Calu3 (cell line): ENCODE measurements at regions not wholly inside any gene's neighbourhood (a gene's known extent, or its start where the extent isn't known, plus 50 kb on each side); places are given as distances from the start of the nearest gene placed in this dataset.

Experiments
- BruUV-seq: library from RNA; stranded (reverse); fragments of 400-500 nt; replicated peaks from 2 replicates; lab custom pipeline; 2021; lab: Mats Ljungman, UMichigan
- CTCF ChIA-PET: fragments of 300-600 bp; sonication (Branson Sonifier 250); formaldehyde crosslinking; loops from one replicate; lab custom pipeline; 2022; ENCODE audit warnings: antibody characterized with exemption; lab: Charles Lee
- DNase-seq: peaks from one replicate; pipeline ENCODE4 v3.0.0; 2022
- H3K27ac Mint-ChIP-seq: one replicate; pipeline ENCODE4 v1.8.0; 2022; ENCODE audit warnings: mixed read lengths; ENCODE audit not compliant: unreplicated experiment
- H3K27me3 Mint-ChIP-seq: one replicate; pipeline ENCODE4 v1.8.0; 2022; ENCODE audit warnings: mixed read lengths; ENCODE audit not compliant: unreplicated experiment
- H3K36me3 Mint-ChIP-seq: one replicate; pipeline ENCODE4 v1.8.0; 2022; ENCODE audit warnings: mild to moderate bottlenecking, moderate library complexity, mixed read lengths; ENCODE audit not compliant: insufficient read depth, unreplicated experiment
- H3K4me1 Mint-ChIP-seq: one replicate; pipeline ENCODE4 v1.8.0; 2022; ENCODE audit warnings: mild to moderate bottlenecking, low read depth, mixed read lengths; ENCODE audit not compliant: unreplicated experiment
- H3K4me3 Mint-ChIP-seq: one replicate; pipeline ENCODE4 v1.8.0; 2022; ENCODE audit warnings: mild to moderate bottlenecking, low read depth, moderate library complexity, mixed read lengths; ENCODE audit not compliant: unreplicated experiment
- H3K9me3 Mint-ChIP-seq: one replicate; pipeline ENCODE4 v1.8.0; 2022; ENCODE audit warnings: low read depth, mixed read lengths; ENCODE audit not compliant: unreplicated experiment
- intact Hi-C: fragments of 100-400 bp; cut with micrococcal nuclease; formaldehyde crosslinking; loops from one replicate; pipeline ENCODE4 v1.10.0; 2022; ENCODE audit not compliant: unreplicated experiment
- TF ChIP-seq, protein P1 (sequence below): fragments of 200-600 bp; IDR thresholded peaks from one replicate; pipeline ENCODE4 v1.8.0; 2022; ENCODE audit warnings: antibody characterized with exemption; ENCODE audit not compliant: unreplicated experiment

DNA sequence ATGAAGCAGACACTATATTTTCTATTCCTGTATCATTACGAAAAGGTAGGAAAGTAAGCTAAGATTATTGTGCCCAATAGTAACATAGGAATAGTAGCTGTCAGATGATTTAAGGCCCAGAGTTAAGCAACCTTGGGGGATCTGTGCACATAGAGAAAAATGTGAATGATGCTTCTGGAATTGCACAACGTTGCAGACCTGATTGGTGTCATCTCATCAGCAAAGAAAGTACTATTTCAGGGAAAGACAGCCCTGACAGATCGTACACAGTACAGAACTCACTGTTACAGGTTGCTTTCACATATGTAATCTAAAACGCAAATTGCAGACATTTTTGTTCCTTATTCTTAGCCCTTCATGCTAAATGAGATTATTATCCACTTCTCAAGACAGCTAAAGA lies 535.9 kb downstream of the TRIB2 start:
- no peak for DNase-seq
- TF ChIP-seq, protein P1, sequence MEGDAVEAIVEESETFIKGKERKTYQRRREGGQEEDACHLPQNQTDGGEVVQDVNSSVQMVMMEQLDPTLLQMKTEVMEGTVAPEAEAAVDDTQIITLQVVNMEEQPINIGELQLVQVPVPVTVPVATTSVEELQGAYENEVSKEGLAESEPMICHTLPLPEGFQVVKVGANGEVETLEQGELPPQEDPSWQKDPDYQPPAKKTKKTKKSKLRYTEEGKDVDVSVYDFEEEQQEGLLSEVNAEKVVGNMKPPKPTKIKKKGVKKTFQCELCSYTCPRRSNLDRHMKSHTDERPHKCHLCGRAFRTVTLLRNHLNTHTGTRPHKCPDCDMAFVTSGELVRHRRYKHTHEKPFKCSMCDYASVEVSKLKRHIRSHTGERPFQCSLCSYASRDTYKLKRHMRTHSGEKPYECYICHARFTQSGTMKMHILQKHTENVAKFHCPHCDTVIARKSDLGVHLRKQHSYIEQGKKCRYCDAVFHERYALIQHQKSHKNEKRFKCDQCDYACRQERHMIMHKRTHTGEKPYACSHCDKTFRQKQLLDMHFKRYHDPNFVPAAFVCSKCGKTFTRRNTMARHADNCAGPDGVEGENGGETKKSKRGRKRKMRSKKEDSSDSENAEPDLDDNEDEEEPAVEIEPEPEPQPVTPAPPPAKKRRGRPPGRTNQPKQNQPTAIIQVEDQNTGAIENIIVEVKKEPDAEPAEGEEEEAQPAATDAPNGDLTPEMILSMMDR, result no peak
- no peaks in the 10 kb centered on the region for H3K9me3 Mint-ChIP-seq
- no peaks in the 10 kb centered on the region for H3K36me3 Mint-ChIP-seq
- no peak overlapping the region for H3K27ac Mint-ChIP-seq
- CTCF ChIA-PET, result no interaction called here
- H3K27me3 Mint-ChIP-seq, result no peaks in the 10 kb centered on the region
- intact Hi-C loops, result no loop called here
- no TSS peak for BruUV-seq
- H3K4me1 Mint-ChIP-seq, result no peaks in the 10 kb centered on the region
- H3K4me3 Mint-ChIP-seq, result no peak overlapping the region

GRCh38 chr2:13255485-13255884 lies 538.7 kb downstream of the TRIB2 start:
- no peak for DNase-seq
- intact Hi-C loops, result no loop called here
- Mint-ChIP-seq H3K27ac (no peak overlapping the region), H3K4me3 (no peak overlapping the region), H3K9me3 (peaks cover 2% of the 10 kb centered on the region), H3K36me3 (no peaks in the 10 kb centered on the region), H3K4me1 (no peaks in the 10 kb centered on the region), H3K27me3 (no peaks in the 10 kb centered on the region)
- TF ChIP-seq, protein P1, result no peak
- CTCF ChIA-PET, result interaction anchor here (0.5 to 0.6 kb wide), 2 partner anchors 32 to 350 kb away, joined by 3 to 4 read pairs; no protein-coding TSS in a partner anchor
- no TSS peak for BruUV-seq

GRCh38 chr2:13260402-13260801 lies 543.7 kb downstream of the TRIB2 start:
- CTCF ChIA-PET, result no interaction called here
- peak; percentile 2 for DNase-seq
- no peaks in the 10 kb centered on the region for H3K4me1 Mint-ChIP-seq
- no peaks in the 10 kb centered on the region for H3K27me3 Mint-ChIP-seq
- H3K4me3 Mint-ChIP-seq, result no peak overlapping the region
- intact Hi-C loops, result no loop called here
- TF ChIP-seq, protein P1, result no peak
- no peaks in the 10 kb centered on the region for H3K36me3 Mint-ChIP-seq
- H3K9me3 Mint-ChIP-seq, result peaks cover 8% of the 10 kb centered on the region
- BruUV-seq, result no TSS peak
- H3K27ac Mint-ChIP-seq, result no peak overlapping the region

- Mint-ChIP-seq H3K27ac (no peak overlapping the region), H3K9me3 (peaks cover 6% of the 10 kb centered on the region), H3K4me3 (no peak overlapping the region), H3K4me1 (no peaks in the 10 kb centered on the region), H3K36me3 (no peaks in the 10 kb centered on the region), H3K27me3 (no peaks in the 10 kb centered on the region)
- CTCF ChIA-PET, result no interaction called here
- no TSS peak for BruUV-seq
- TF ChIP-seq, protein P1, result no peak
- intact Hi-C loops, result loop anchor here (2.0 kb wide), 1 partner anchor 25 kb away; no protein-coding TSS in a partner anchor
- no peak for DNase-seq
Observed at GRCh38 chr2:13266166-13266565, 549.4 kb downstream of the TRIB2 start.
